Sigmoid colon (tissue), 6 donors: ENCODE measurements at regions not wholly inside any gene's neighbourhood (a gene's known extent, or its start where the extent isn't known, plus 50 kb on each side); places are given as distances from the start of the nearest gene placed in this dataset.

ENCODE experiments used
- DNase-seq: peaks from one replicate; pipeline ENCODE4 v3.0.0-alpha.2; 2019
- H3K27ac ChIP-seq, 4 donors: fragments of 200-600 bp; sonication (generic); one replicate each; pipeline ENCODE4 v1.5.1; 2016 to 2019; ENCODE audit warnings: mild to moderate bottlenecking in 1 of 4
- H3K27me3 ChIP-seq, 3 donors: fragments of 200-600 bp; sonication (generic); one replicate each; pipeline ENCODE4 v1.5.1; 2019; ENCODE audit warnings: mild to moderate bottlenecking in 1 of 3
- H3K36me3 ChIP-seq, 4 donors: fragments of 200-600 bp; sonication (generic); one replicate each; pipeline ENCODE4 v1.5.1; 2016 to 2019
- H3K4me1 ChIP-seq, 4 donors: fragments of 200-600 bp; sonication (generic); one replicate each; pipeline ENCODE4 v1.5.1; 2017 to 2019
- H3K4me3 ChIP-seq, 4 donors: fragments of 200-600 bp; sonication (generic); one replicate each; pipeline ENCODE4 v1.5.1; 2017 to 2019; ENCODE audit warnings: mild to moderate bottlenecking in 2 of 4, moderate library complexity in 1 of 4
- H3K9me3 ChIP-seq, 4 donors: fragments of 200-600 bp in 3 of 4; sonication (generic) in 3 of 4; one replicate each; pipeline versions ENCODE4 v1.5.1 to v1.6.1; 2013 to 2019
- CTCF ChIP-seq, 4 experiments: fragments of 450-650 bp in 3 of 4; fragments of 200-600 bp in 1 of 4; IDR thresholded peaks; one replicate each; pipeline ENCODE4 v1.5.1; 2016 to 2019; ENCODE audit warnings: antibody characterized with exemption in 4 of 4, mild to moderate bottlenecking in 3 of 4, moderate library complexity in 2 of 4
- EP300 ChIP-seq, 4 donors: sonication (generic); formaldehyde crosslinking; IDR thresholded peaks; one replicate each; pipeline ENCODE4 v1.6.1; 2017; ENCODE audit warnings: antibody characterized with exemption in 4 of 4
- POLR2A ChIP-seq, 2 donors: fragments of 450-650 bp; IDR thresholded peaks; one replicate each; pipeline ENCODE4 v1.6.1; 2016; ENCODE audit warnings: antibody characterized with exemption in 2 of 2, mild to moderate bottlenecking in 2 of 2, moderate library complexity in 2 of 2
- POLR2AphosphoS5 ChIP-seq, 4 donors: sonication (generic); formaldehyde crosslinking; IDR thresholded peaks; one replicate each; pipeline ENCODE4 v1.6.1; 2017; ENCODE audit warnings: antibody characterized with exemption in 4 of 4
- whole genome bisulfite sequencing, 2 donors: extraction: QIAGEN DNeasy Blood & Tissue Kit; methylation state at CpG; one replicate each; pipeline ENCODE4 v1.1.7; 2013; 5-methylcytosine and 5-hydroxymethylcytosine counted together
- intact Hi-C: fragments of 100-400 bp; cut with DNase I; formaldehyde crosslinking; loops from one replicate; pipeline ENCODE4 v1.15.1; 2023
- donor health status: healthy with polysubstance abuse.
- donor health status: healthy.

GRCh38 chr17:52841971-52842370 lies 683.5 kb upstream of the CA10 start:
- H3K4me3 ChIP-seq, result no peak overlapping the region
- no peaks in the 10 kb centered on the region for H3K27me3 ChIP-seq
- 94 to 97% methylated on average over 12 of the region's 12 CpGs for WGBS, 2 donors
- DNase-seq, result no peak
- no peak overlapping the region for H3K27ac ChIP-seq
- no peaks in the 10 kb centered on the region for H3K4me1 ChIP-seq
- H3K36me3 ChIP-seq, result no peaks in the 10 kb centered on the region
- H3K9me3 ChIP-seq, result no peaks in the 10 kb centered on the region
- intact Hi-C loops, result no loop called here
- TF ChIP-seq POLR2A (IDR thresholded peaks at IDR 0.05), result no peak
- no peak for TF ChIP-seq EP300 (IDR thresholded peaks at IDR 0.05)
- no peak for TF ChIP-seq CTCF (IDR thresholded peaks at IDR 0.05)
- no peak for TF ChIP-seq POLR2AphosphoS5 (IDR thresholded peaks at IDR 0.05)

GRCh38 chr17:52837492-52837891 lies 679.0 kb upstream of the CA10 start:
- Histone ChIP-seq H3K36me3 (no peaks in the 10 kb centered on the region), H3K27ac (no peak overlapping the region), H3K9me3 (no peaks in the 10 kb centered on the region), H3K27me3 (no peaks in the 10 kb centered on the region), H3K4me3 (no peak overlapping the region), H3K4me1 (no peaks in the 10 kb centered on the region)
- no peak for DNase-seq
- 92 to 96% methylated on average over 3 of the region's 3 CpGs for WGBS, 2 donors
- intact Hi-C loops, result no loop called here
- TF ChIP-seq POLR2AphosphoS5 (IDR thresholded peaks at IDR 0.05), result no peak
- no peak for TF ChIP-seq CTCF (IDR thresholded peaks at IDR 0.05)
- TF ChIP-seq EP300 (IDR thresholded peaks at IDR 0.05), result no peak
- TF ChIP-seq POLR2A (IDR thresholded peaks at IDR 0.05), result no peak

GRCh38 chr17:52831536-52831935 lies 673.0 kb upstream of the CA10 start:
- Histone ChIP-seq H3K36me3 (no peaks in the 10 kb centered on the region), H3K4me3 (no peak overlapping the region), H3K9me3 (no peaks in the 10 kb centered on the region), H3K27me3 (no peaks in the 10 kb centered on the region), H3K4me1 (no peaks in the 10 kb centered on the region), H3K27ac (no peak overlapping the region)
- no peak for TF ChIP-seq POLR2A (IDR thresholded peaks at IDR 0.05)
- TF ChIP-seq CTCF (IDR thresholded peaks at IDR 0.05), result no peak
- no peak for TF ChIP-seq POLR2AphosphoS5 (IDR thresholded peaks at IDR 0.05)
- TF ChIP-seq EP300 (IDR thresholded peaks at IDR 0.05), result no peak
- WGBS, 2 donors, result 25 to 69% methylated on average over 1 of the region's 1 CpG
- intact Hi-C loops, result no loop called here
- DNase-seq, result no peak

- no peak for TF ChIP-seq EP300 (IDR thresholded peaks at IDR 0.05)
- no peak for TF ChIP-seq POLR2AphosphoS5 (IDR thresholded peaks at IDR 0.05)
- TF ChIP-seq CTCF (IDR thresholded peaks at IDR 0.05), result no peak
- TF ChIP-seq POLR2A (IDR thresholded peaks at IDR 0.05), result no peak
- DNase-seq, result no peak
- intact Hi-C loops, result no loop called here
- Histone ChIP-seq H3K27me3 (no peaks in the 10 kb centered on the region), H3K4me1 (no peaks in the 10 kb centered on the region), H3K36me3 (no peaks in the 10 kb centered on the region), H3K9me3 (no peaks in the 10 kb centered on the region), H3K27ac (no peak overlapping the region), H3K4me3 (no peak overlapping the region)
- 91 to 92% methylated on average over 11 of the region's 11 CpGs for WGBS, 2 donors
These were observed 670.1 kb upstream of the CA10 start for GRCh38 chr17:52828621-52829020.

GRCh38 chr17:52827526-52827925 lies 669.0 kb upstream of the CA10 start:
- Histone ChIP-seq H3K9me3 (no peaks in the 10 kb centered on the region), H3K4me3 (no peak overlapping the region), H3K27me3 (no peaks in the 10 kb centered on the region), H3K4me1 (no peaks in the 10 kb centered on the region), H3K27ac (no peak overlapping the region), H3K36me3 (no peaks in the 10 kb centered on the region)
- intact Hi-C loops, result no loop called here
- DNase-seq, result no peak
- 22 to 76% methylated on average over 8 of the region's 8 CpGs for WGBS, 2 donors
- no peak for TF ChIP-seq EP300 (IDR thresholded peaks at IDR 0.05)
- no peak for TF ChIP-seq CTCF (IDR thresholded peaks at IDR 0.05)
- TF ChIP-seq POLR2AphosphoS5 (IDR thresholded peaks at IDR 0.05), result no peak
- TF ChIP-seq POLR2A (IDR thresholded peaks at IDR 0.05), result no peak
